Bronchial epithelial cell (primary cell): ENCODE measurements at regions not wholly inside any gene's neighbourhood (a gene's known extent, or its start where the extent isn't known, plus 50 kb on each side); places are given as distances from the start of the nearest gene placed in this dataset.
"Not testable (repeated sequence)": the region's sequence is repeated elsewhere in the genome, so short reads cannot be mapped to it uniquely, and the experiment has no call there.

ENCODE experiments used
- DNase-seq: peaks from one replicate; pipeline ENCODE4 v3.0.0-alpha.2; 2010; ENCODE audit warnings: low read depth
- FAIRE-seq: peaks from 2 replicates; lab custom pipeline; 2011; peaks lifted over from hg19 to GRCh38; lab: Jason Lieb, UNC
- H3K27me3 ChIP-seq: 2 replicates; pipeline ENCODE4 v1.5.1; 2011; ENCODE audit warnings: low read length; ENCODE audit not compliant: control insufficient read depth, insufficient read depth
- H3K36me3 ChIP-seq: 2 replicates; pipeline ENCODE4 v1.5.1; 2011; ENCODE audit warnings: low read length; ENCODE audit not compliant: control insufficient read depth, insufficient read depth
- H3K4me3 ChIP-seq: 2 replicates; pipeline ENCODE4 v1.5.1; 2011; ENCODE audit warnings: mild to moderate bottlenecking, low read depth, low read length, control low read depth
- CTCF ChIP-seq: IDR thresholded peaks from 2 replicates; pipeline ENCODE4 v1.5.1; 2011; ENCODE audit warnings: mild to moderate bottlenecking, moderate library complexity, low read length, control low read depth, inconsistent platforms; ENCODE audit not compliant: insufficient read depth, severe bottlenecking

GRCh38 chr13:58324161-58324560 is 692.6 kb downstream of the PCDH17 start:
- DNase-seq (peak; percentile 60), FAIRE-seq (no peak)
- no peaks in the 10 kb centered on the region for H3K36me3 ChIP-seq
- TF ChIP-seq CTCF = no peak
- no peaks in the 10 kb centered on the region for H3K27me3 ChIP-seq
- H3K4me3 ChIP-seq = no peak overlapping the region

GRCh38 chr13:58329746-58330145 is 698.2 kb downstream of the PCDH17 start:
- Histone ChIP-seq H3K27me3 (no peaks in the 10 kb centered on the region), H3K4me3 (no peak overlapping the region), H3K36me3 (no peaks in the 10 kb centered on the region)
- FAIRE-seq (no peak), DNase-seq (no peak)
- no peak for TF ChIP-seq CTCF

- Histone ChIP-seq H3K27me3 (no peaks in the 10 kb centered on the region), H3K4me3 (no peak overlapping the region), H3K36me3 (no peaks in the 10 kb centered on the region)
- FAIRE-seq (no peak), DNase-seq (no peak)
- no peak for TF ChIP-seq CTCF
These were observed 709.4 kb downstream of the PCDH17 start for GRCh38 chr13:58340895-58341294.

- no peak for FAIRE-seq
- no peaks in the 10 kb centered on the region for H3K36me3 ChIP-seq
- no peak for TF ChIP-seq CTCF
- DNase-seq = no peak
- no peaks in the 10 kb centered on the region for H3K27me3 ChIP-seq
- no peak overlapping the region for H3K4me3 ChIP-seq
These were observed 709.8 kb downstream of the PCDH17 start for GRCh38 chr13:58341318-58341717.

GRCh38 chr13:58343076-58343475 is 711.5 kb downstream of the PCDH17 start:
- peak; percentile 37 for DNase-seq
- FAIRE-seq = no peak
- H3K36me3 ChIP-seq = no peaks in the 10 kb centered on the region

GRCh38 chr13:58352100-58352499 is 720.6 kb downstream of the PCDH17 start:
- not testable (repeated sequence) for DNase-seq, FAIRE-seq, H3K36me3 ChIP-seq, H3K27me3 ChIP-seq, H3K4me3 ChIP-seq

More at GRCh38 chr13:58343076-58343475, 711.5 kb downstream of the PCDH17 start:
- Histone ChIP-seq H3K4me3 (no peak overlapping the region), H3K27me3 (no peaks in the 10 kb centered on the region)
- TF ChIP-seq CTCF = no peak
